ENCODE measurements at regions not wholly inside any gene's neighbourhood (a gene's known extent, or its start where the extent isn't known, plus 50 kb on each side); places are given as distances from the start of the nearest gene placed in this dataset.

DNA sequence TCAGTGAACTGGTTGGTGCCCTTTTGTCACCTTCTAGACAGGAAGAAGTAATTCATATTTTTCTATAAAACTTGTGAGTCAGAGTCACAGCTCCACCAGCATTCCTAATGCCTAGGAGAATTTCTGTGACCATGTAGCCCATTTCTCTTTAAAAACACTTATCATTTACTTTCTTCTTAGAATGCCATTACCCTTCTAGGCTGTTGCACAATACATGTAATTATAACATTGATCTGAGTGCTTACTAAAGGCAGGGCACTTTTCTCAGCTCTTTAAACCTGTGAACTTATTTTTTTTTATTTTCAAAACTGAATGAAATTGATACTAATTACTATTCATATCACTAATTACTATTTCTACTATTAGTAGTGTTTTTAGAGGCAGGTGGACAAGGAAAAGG lies 373.7 kb downstream of the TLE4 start:
- no peak for DNase-seq (ENCODE audit: low spot score)

- no peak for DNase-seq (ENCODE audit: low spot score)
These were observed 373.3 kb downstream of the TLE4 start for GRCh38 chr9:79945016-79945415.

DNA sequence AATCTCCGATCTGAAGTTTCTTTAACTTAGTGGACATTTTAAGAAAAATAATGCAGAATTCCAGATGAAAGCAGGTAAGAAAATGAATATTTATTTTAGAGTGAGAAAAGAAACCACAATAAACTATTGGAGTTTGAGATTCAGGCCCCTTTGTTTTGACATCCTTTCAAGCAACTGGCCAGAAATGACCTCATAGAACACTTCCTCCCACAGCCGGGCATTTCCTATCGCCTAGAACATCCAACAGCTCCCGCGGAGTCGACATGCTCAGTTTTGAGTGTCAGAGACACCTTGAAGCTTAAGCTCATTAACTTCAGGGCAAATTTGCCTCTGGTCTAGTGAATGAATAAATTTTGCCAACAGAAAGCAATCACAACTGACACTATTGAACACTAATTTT lies 369.2 kb downstream of the TLE4 start:
- no peak for DNase-seq (ENCODE audit: low spot score)

- DNase-seq (ENCODE audit: low spot score) = peak; percentile 45
These were observed 368.1 kb downstream of the TLE4 start for GRCh38 chr9:79939819-79940218.

- DNase-seq (ENCODE audit: low spot score) = no peak
These were observed 364.6 kb downstream of the TLE4 start for GRCh38 chr9:79936336-79936735.

DNA sequence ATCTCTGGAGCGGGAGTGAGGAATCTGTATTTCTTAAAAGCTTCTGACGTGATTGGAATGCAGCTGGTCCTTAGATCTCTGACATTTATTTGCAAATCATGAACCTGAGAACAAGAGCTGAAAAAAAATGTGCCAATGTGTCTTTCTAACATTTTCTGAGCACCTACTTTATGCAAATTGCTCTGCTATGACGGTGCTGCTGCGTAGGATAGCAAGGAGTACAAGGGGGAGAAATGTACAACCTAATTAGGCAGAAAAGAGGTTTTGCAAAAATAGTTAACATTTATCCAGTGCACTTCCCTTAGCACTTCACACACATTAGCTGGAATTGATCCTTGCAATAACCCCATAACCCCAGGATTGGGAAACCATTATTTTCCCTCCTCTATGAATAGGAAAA lies 357.5 kb downstream of the TLE4 start:
- DNase-seq (ENCODE audit: low spot score) = no peak

DNA sequence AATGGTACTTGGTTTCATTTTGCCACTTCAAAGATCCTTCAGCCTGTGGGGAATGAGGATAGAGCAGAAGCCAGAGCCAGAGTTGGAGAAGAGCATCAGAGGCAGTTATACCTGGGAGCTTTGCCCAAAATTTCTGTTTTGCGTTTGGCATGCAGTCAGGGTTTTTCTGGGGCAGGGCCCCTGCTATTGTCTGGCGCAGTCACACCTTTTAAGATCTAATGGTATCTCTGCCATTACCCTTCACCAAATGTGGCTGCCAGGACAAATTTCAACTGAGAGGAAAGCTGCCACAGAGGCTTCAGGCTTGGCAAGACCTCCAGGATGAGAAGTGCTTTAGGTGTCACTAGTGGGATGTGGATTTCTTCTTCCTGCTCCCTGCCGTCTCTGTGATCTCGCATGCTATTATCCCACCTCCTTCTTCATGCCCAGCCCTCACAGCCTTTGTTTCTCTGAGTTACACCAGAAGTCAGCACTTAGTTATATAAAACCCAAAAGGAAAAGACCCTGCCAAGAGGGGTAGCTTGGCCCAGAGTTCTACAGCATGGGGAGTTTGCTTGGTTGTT lies 357.0 kb downstream of the TLE4 start:
- no peak for DNase-seq (ENCODE audit: low spot score)

- DNase-seq (ENCODE audit: low spot score) = no peak
These were observed 353.6 kb downstream of the TLE4 start for GRCh38 chr9:79925326-79925725.

- no peak for DNase-seq (ENCODE audit: low spot score)
These were observed 353.1 kb downstream of the TLE4 start for GRCh38 chr9:79924836-79925235.

- no peak for DNase-seq (ENCODE audit: low spot score)
These were observed 345.7 kb downstream of the TLE4 start for GRCh38 chr9:79917421-79917820.

GRCh38 chr9:79913867-79914266 lies 342.1 kb downstream of the TLE4 start:
- DNase-seq (ENCODE audit: low spot score) = no peak

- no peak for DNase-seq (ENCODE audit: low spot score)
These were observed 340.7 kb downstream of the TLE4 start for GRCh38 chr9:79912318-79913070.

DNA sequence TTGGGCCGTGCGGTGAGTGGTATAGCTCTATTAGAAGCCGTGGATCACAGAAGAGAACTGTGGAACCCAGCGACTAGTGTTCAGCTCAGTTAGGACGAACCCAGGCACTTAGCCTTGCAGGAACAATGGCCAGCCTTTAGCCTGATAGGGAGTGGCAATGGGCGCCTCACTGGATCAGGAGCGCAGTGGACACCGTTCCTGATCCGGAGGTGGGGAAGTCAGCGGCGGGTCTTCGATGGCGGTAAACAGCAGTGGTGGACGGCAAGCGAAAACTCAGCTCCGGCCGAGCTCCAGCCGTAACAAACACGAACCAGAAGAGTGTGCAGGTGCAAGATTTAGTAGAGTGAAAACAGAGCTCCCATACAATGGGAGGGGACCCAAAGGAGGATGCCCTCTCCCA lies 340.0 kb downstream of the TLE4 start:
- no peak for DNase-seq (ENCODE audit: low spot score)

DNA sequence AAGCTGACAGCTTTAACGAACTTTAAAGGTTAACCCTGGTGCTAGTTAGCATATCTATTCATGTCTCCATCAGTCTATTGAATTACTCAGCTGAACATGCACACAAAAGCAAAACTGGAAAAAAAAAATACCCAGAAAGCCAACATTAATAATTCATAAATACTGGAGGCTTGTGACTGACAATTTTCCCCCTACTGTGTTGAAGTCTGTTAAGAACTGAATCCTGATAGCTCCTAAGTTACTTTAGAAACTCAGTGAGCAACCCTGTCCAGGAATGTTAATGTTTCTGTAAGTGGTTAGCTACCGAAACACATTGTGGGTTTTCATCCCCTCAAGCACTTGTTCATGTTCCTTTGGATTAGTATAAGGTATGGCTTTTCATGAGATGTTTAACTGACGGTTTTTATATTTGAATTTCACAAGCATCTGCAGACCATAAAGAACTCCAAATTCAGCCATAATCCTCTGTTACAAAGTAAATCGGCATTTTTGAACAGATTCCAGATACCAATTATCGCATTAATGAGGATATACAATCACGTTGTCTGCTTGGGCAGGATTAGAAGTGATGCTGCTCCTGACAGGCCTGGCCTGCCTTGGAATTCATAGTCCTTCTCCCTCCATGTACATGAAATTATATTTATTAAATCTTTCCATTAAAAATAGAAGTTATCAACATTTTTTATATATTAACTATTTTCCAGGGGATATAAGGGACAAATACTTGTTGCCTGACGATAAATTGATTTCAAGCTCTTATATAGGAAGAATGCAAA lies 331.2 kb downstream of the TLE4 start:
- DNase-seq (ENCODE audit: low spot score) = no peak

DNA sequence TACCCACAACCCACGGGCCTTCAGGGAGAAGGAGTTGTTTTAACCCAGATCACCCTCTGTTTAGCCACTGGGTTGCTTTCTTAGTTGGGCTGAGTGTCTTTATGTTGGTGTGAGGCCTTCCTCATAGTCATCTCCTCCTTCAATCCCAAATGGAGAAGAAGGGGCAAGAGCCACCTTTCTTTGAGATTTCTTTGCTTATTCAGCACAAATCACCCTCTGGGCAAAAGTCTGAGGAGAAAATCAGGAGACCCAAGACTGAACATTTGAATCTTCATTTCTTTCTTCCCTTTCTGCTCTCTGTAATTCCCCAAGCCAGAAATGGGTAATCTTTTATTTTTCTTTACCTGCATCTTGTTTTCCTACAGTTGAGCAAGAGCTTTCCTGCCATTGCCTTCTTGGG lies 329.0 kb downstream of the TLE4 start:
- no peak for DNase-seq (ENCODE audit: low spot score)

GRCh38 chr9:79896390-79896980 lies 324.7 kb downstream of the TLE4 start:
- DNase-seq (ENCODE audit: low spot score) = no peak

DNA sequence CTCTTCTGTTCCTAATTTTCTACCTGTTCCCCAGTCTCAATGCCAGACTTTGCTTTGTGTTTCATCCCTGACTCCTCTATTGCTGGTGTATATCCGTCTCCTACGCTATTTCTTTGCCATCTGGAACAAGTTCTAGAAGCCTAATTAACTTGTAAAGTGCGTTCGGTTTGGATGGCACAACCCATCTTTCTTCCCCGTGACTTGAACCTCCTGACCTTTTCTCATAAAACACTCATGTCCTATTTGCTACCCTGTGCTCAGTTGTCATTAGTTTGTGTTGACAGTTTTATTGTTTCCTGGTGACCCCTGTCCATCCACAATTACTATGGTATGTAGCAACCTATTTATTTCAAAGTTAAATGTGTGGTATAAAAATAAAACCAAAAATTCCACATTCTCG lies 323.5 kb downstream of the TLE4 start:
- peak; percentile 18 for DNase-seq (ENCODE audit: low spot score)

GRCh38 chr9:79889369-79889768 lies 317.6 kb downstream of the TLE4 start:
- DNase-seq (ENCODE audit: low spot score) = peak; percentile 11

DNA sequence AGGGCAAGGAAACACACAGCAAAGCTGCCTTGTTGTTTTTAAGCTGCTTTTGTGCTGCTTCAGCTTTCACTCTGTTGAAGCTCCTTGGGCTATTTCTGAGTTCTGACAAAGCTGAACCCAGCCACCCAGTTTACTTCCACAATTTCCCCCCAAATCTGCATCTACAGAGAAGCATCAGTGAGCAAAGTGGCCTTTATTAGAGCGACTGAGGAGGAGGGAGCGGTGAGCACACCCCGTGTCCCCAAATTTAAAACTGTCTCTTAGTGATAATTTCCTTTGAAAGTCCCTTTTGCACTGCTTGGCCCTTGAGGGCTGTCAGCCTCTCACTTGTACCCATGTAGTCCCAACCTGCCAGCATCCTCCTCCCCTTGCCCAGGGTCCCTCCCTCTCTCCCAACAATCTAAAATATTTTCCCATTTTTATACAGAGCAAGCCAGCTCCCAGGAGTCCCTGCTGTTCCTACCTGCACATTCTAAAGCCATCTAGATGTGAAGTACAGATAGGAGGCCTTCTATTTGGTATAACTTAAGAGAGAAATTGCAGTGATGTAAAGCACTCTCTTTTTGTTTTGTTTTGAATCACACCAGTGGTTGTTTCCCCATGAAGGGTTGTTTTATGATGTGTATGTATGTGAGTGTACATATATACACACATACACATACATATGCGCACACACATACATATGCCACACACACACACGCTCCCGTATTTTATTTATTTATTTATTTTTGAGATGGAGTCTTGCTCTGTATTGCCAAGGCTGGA lies 313.5 kb downstream of the TLE4 start:
- no peak for DNase-seq (ENCODE audit: low spot score)

DNA sequence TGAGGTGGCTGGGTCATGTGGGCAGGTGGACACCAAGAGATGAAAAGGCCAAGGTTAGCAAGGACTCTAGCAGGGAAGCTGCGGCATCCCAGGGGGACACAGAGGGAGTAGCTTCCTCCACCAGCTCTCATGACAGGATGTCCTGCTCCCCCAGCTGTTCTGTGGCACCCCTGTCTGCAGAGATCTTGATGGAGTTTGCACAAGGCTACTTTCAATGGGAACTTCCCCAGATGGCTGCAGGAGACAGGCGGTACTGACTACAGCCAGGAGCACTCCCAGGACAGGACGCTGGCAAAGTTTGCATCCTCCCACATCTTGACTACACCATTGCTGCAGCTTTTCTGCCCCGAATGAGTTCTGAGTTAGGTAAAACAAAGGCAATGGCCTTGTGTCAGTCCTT lies 312.8 kb downstream of the TLE4 start:
- no peak for DNase-seq (ENCODE audit: low spot score)

- no peak for DNase-seq (ENCODE audit: low spot score)
These were observed 311.4 kb downstream of the TLE4 start for GRCh38 chr9:79883073-79883645.

DNA sequence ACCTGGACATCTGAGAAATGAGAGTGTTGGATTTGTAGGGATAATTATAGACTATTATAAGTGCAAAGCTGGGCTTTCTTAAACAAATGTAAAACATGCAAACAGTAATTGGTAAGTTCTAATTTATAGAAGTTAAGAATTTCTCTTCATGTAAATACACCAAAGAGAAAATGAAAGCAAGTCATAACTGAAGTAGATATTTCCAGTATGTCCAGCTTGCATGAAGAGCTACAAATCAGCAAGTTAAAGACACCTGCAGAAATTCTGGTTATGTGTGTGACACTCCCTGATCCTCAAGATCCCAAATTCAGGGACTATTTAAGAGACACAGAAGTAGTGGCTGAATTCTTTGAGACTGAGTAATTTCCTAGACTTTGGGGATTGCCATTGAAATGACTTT lies 308.9 kb downstream of the TLE4 start:
- no peak for DNase-seq (ENCODE audit: low spot score)

Measured in Ammon's horn (tissue), 1 donor.